Lower lobe of right lung (tissue), 2 donors: ENCODE measurements at regions not wholly inside any gene's neighbourhood (a gene's known extent, or its start where the extent isn't known, plus 50 kb on each side); places are given as distances from the start of the nearest gene placed in this dataset.

Source experiments
- ATAC-seq, 2 donors: fragments of 200-7000 bp; cut with Tn5 transposase; one replicate each; pipeline ENCODE4 v1.9.1; 2020 to 2022; ENCODE audit warnings: mild to moderate bottlenecking in 2 of 2, moderate library complexity in 2 of 2
- DNase-seq: peaks from one replicate; pipeline ENCODE4 v3.0.0-alpha.2; 2020
- H3K27ac ChIP-seq: fragments of 200-600 bp; one replicate; pipeline ENCODE4 v1.8.0; 2022
- H3K27me3 ChIP-seq: fragments of 200-600 bp; one replicate; pipeline ENCODE4 v1.8.0; 2022; ENCODE audit warnings: low read depth
- H3K36me3 ChIP-seq: fragments of 200-600 bp; one replicate; pipeline ENCODE4 v1.8.0; 2022; ENCODE audit warnings: mild to moderate bottlenecking
- H3K4me1 ChIP-seq: fragments of 200-600 bp; one replicate; pipeline ENCODE4 v1.8.0; 2022
- H3K4me3 ChIP-seq: fragments of 200-600 bp; one replicate; pipeline ENCODE4 v1.8.0; 2022; ENCODE audit warnings: mild to moderate bottlenecking
- H3K9me3 ChIP-seq: fragments of 200-600 bp; one replicate; pipeline ENCODE4 v1.8.0; 2022
- intact Hi-C: fragments of 100-400 bp; cut with DNase I; formaldehyde crosslinking; loops from one replicate; pipeline ENCODE4 v1.11.0; 2022
- TF ChIP-seq, protein P1 (sequence below): fragments of 200-600 bp; IDR thresholded peaks from one replicate; pipeline ENCODE4 v1.8.0; 2022; ENCODE audit warnings: antibody characterized with exemption, mild to moderate bottlenecking
- donor health status: DM: no; HTN: yes; CAD: no; lungs with severe emphysema.

DNA sequence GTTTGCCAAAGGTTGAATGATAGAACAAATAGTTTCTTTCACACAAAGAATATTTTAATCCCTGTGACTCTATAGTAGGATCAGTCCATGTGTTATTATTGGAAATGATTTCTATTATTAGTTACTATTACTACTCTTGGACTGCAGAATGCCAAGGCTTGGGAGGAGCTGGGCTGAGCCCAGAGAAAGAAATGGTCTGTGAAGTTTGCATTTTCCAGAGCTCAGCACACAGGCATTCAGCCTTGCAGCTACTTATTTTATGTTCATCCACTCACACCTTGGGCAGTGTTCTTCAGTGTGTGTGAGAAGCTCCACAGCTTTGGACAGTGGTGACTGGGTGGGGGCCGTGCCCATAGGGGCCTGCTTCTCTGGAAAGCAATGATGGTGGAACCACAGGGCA lies 583.1 kb downstream of the CCDC171 start:
- H3K27ac ChIP-seq, result no peak overlapping the region
- no peaks in the 10 kb centered on the region for H3K4me1 ChIP-seq
- H3K9me3 ChIP-seq, result no peaks in the 10 kb centered on the region
- H3K4me3 ChIP-seq, result no peak overlapping the region
- H3K27me3 ChIP-seq, result no peaks in the 10 kb centered on the region
- TF ChIP-seq, protein P1, sequence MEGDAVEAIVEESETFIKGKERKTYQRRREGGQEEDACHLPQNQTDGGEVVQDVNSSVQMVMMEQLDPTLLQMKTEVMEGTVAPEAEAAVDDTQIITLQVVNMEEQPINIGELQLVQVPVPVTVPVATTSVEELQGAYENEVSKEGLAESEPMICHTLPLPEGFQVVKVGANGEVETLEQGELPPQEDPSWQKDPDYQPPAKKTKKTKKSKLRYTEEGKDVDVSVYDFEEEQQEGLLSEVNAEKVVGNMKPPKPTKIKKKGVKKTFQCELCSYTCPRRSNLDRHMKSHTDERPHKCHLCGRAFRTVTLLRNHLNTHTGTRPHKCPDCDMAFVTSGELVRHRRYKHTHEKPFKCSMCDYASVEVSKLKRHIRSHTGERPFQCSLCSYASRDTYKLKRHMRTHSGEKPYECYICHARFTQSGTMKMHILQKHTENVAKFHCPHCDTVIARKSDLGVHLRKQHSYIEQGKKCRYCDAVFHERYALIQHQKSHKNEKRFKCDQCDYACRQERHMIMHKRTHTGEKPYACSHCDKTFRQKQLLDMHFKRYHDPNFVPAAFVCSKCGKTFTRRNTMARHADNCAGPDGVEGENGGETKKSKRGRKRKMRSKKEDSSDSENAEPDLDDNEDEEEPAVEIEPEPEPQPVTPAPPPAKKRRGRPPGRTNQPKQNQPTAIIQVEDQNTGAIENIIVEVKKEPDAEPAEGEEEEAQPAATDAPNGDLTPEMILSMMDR, result no peak
- H3K36me3 ChIP-seq, result no peaks in the 10 kb centered on the region
- ATAC-seq (no peak), DNase-seq (no peak)
- intact Hi-C loops, result no loop called here

DNA sequence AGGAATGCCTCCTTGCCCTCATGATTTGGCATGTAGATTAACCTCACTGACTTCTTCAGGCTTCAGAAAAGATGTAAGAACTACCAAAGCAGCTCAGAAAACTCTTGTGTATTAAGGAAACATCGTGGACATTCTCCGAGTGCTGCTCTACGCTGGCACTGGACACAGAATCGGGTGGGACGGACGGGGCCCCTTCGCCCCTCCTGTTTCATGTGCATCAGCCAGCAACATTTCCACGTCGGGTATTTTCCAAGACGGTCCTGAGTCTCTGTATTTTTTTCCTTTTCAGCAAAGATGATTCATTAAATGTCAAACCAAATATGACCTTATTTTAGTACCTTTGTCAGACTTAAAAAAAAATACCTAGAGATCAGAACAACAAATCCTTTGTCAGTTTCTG lies 583.6 kb downstream of the CCDC171 start:
- no peak for ATAC-seq
- Histone ChIP-seq H3K27ac (no peak overlapping the region), H3K36me3 (no peaks in the 10 kb centered on the region), H3K4me3 (no peak overlapping the region), H3K4me1 (no peaks in the 10 kb centered on the region), H3K9me3 (no peaks in the 10 kb centered on the region), H3K27me3 (no peaks in the 10 kb centered on the region)
- DNase-seq, result no peak
- TF ChIP-seq, protein P1, result no peak
- intact Hi-C loops, result no loop called here

DNA sequence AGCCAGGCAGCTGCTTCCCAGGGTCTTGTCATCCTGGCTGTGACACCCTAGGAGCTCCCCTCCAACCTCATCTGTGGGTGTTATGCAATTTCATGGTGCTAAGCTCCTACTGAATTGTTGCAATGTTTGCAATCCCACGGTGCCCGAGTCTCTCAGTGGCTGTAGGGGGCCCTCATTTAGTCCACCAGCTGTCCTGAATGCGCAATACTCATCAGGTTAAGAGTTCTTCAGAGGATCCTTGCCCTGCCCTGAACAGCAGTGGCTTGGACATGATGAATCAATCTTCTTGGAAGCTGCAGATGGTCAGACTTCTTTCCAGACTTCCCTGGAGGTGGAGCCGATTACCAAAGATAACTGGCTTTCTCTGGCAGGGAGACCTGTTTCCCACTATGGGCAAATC lies 584.1 kb downstream of the CCDC171 start:
- Histone ChIP-seq H3K27ac (no peak overlapping the region), H3K27me3 (no peaks in the 10 kb centered on the region), H3K4me1 (no peaks in the 10 kb centered on the region), H3K36me3 (no peaks in the 10 kb centered on the region), H3K9me3 (no peaks in the 10 kb centered on the region), H3K4me3 (no peak overlapping the region)
- no peak for ATAC-seq
- no peak for DNase-seq
- TF ChIP-seq, protein P1, result no peak
- intact Hi-C loops, result no loop called here

DNA sequence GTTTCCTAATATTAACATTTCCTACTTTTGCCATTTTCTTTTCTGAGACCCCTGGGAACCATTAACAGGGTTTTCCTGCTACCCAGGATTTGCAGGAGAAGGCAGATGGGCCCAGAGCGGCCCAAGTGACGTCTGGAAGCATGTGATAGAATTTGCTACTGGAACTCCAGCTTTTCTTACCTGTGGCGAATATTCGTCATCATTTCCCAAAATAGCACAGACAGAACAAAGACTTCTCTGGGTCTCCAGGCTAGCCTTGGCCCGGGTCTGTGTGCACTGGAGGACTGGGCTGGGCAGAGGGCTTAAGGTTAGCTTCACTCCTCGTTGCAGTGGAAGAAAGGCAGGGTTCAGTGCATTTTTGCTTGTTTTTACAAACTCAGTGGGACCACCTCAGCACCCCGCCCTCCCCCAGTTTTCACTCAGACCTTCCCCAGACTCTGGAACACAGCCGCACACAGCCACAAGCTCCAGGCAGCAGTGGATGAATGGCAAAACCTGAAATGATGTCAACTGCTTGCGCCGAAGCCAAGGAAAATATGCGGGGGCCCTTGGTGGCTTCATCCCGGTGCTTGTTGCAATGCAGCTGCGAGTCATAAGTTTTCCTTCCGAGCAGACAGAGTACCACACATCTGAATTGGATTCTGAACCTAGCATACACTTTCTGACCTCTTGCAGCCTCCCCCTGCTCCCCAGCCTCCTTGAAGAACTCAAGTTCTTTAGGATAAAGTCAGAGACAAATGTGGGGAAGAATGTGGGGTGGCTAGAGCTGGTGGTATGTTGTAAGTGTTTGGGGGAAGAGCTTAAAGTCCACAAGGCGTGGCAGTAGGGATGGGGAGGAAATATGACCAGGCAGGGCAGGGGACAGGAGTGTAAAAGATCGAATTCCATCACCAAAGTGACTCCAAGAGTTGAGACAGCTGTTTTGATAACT lies 586.0 kb downstream of the CCDC171 start:
- no peaks in the 10 kb centered on the region for H3K4me1 ChIP-seq
- no peak for ATAC-seq
- H3K36me3 ChIP-seq, result no peaks in the 10 kb centered on the region
- H3K4me3 ChIP-seq, result no peak overlapping the region
- TF ChIP-seq, protein P1, result no peak
- H3K27ac ChIP-seq, result no peak overlapping the region
- intact Hi-C loops, result no loop called here
- no peaks in the 10 kb centered on the region for H3K9me3 ChIP-seq
- no peaks in the 10 kb centered on the region for H3K27me3 ChIP-seq
- DNase-seq, result no peak

DNA sequence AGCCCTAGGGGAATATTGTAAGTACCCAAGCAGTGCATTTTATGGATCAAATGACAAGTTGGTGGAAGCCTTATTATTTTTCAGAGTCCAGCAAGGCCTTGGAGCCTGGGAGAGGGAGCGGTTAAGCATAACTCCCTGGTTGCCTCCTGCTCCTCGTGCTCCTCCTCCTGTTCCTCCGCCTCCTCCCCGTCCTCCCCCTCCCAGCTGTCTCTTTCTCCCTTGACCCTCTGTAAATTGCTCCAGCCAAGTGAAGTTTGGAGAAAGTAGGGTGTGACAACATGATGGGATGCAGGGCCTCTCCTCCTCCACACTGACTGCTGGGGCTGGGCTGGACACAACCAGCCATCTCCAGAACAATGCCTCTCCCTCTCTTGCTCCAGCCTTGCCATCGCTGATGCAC lies 586.9 kb downstream of the CCDC171 start:
- no peaks in the 10 kb centered on the region for H3K36me3 ChIP-seq
- no peak for DNase-seq
- no peaks in the 10 kb centered on the region for H3K4me1 ChIP-seq
- H3K27ac ChIP-seq, result no peak overlapping the region
- no peaks in the 10 kb centered on the region for H3K9me3 ChIP-seq
- ATAC-seq, result no peak
- no peak overlapping the region for H3K4me3 ChIP-seq
- intact Hi-C loops, result no loop called here
- no peaks in the 10 kb centered on the region for H3K27me3 ChIP-seq
- TF ChIP-seq, protein P1, result no peak
